ENCODE measurements at regions not wholly inside any gene's neighbourhood (a gene's known extent, or its start where the extent isn't known, plus 50 kb on each side); places are given as distances from the start of the nearest gene placed in this dataset.

DNA sequence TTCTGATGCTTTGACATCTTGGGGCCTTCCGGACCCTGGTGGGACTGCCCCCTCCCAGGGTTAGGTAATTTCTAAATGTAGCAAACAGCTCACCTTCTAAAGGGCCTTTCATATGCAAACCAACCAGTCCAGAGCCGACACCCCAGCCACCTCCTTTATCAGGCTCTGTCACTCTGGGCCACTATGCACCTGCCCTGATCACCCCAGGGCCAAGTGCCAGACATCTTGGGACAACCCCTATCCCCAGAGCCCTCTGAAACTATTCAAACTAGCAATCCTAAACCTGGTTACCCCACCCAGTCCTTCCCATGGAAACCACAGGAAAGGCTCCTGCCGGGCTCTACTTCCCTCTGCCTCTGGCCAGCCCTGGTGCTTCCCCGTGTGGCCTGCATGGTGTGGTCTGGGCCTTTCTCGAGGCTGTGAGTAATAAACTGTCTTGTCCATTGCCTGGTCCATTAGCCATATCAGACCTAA lies 91.2 kb upstream of the TNRC6C start:
- no peak for DNase-seq

GRCh38 chr17:77867976-77868713 lies 90.4 kb upstream of the TNRC6C start:
- no peak for DNase-seq

DNA sequence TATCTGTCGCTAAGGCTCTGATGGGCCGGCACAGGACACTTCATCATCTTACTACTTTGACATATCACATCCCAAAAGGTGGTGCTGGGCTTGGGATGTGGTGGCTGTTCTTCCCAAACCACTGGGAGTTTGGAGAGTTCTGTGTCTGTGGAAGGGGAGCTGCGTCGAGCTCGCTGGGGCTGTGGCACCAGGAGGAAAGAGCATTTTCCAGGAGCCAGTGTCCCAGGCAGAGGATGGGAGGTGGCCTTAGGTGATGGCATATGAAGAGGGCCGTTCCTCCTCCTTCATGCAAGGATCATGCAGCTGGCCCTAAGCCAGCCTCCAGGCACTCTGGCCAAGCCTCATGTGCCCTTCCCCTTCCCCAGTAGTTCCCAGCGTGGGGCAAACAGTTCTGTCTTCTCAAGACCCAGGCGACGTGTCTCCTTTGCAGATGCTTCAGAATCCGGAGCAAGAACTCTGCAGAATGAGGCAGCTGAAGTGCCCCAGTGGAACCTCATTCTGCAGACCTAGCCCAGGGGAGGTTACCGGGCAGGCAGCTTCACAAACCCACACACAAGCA lies 89.4 kb upstream of the TNRC6C start:
- DNase-seq: no peak

DNA sequence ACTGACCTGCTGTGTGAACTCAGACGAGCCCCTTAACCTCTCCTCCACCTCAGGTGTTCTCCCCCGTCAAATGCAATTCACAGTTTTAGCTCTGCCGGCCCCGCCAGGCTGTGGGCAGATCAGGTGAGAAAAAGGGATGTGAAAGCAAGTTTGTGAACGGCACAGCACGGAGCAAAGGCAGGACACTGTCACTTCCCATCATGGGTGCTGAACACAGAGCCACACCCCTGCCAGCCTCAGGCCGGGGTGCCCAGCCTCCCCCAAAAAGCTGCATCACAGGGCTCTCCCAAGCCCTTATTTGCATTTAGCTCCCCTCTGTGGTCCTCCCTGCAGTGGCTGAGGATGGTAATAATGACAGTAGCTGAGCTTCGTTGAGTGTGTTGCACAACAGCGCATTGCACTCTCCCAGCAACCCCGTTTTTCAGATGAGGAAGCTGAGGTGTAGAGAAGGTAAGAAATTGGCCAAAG lies 88.8 kb upstream of the TNRC6C start:
- DNase-seq: peak; percentile 28

- DNase-seq: no peak
Observed at GRCh38 chr17:77872199-77872598, 86.3 kb upstream of the TNRC6C start.

DNA sequence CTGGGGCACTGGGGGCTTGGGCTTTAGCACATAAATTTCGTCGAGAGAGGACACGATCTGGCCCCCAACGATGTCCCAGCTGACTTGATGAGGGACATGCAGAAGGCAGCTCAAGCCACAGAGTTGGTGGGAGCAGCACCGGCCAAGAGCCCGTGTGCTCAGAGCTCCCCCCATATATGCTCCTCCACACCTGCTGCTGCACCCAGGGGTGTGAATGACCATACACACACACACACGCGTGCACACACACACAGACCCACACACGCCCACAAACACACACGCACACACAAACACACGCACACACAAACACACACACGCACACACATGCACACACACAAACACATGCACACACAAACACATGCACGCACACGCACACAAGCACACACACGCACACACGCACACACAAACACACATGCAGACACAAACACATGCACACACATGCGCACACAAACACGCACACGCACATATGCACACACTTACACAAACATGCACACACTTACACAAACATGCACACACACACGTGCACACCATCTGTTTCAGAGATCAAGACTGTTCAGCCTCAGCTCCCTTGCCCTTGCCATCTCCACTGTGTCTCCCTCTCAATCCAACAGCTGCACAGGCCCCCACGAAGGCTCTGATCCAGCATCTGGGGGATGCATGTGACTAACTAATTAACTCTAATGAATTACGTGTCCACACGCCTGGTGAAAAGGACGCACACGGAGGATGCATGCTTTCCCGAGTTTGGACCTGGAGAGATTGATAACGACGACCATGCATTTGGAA lies 85.6 kb upstream of the TNRC6C start:
- DNase-seq: no peak

- DNase-seq: peak; percentile 35
Observed at GRCh38 chr17:77873500-77874302, 84.8 kb upstream of the TNRC6C start.

- no peak for DNase-seq
Observed at GRCh38 chr17:77874303-77875050, 84.0 kb upstream of the TNRC6C start.

GRCh38 chr17:77875051-77875780 lies 83.3 kb upstream of the TNRC6C start:
- no peak for DNase-seq

DNA sequence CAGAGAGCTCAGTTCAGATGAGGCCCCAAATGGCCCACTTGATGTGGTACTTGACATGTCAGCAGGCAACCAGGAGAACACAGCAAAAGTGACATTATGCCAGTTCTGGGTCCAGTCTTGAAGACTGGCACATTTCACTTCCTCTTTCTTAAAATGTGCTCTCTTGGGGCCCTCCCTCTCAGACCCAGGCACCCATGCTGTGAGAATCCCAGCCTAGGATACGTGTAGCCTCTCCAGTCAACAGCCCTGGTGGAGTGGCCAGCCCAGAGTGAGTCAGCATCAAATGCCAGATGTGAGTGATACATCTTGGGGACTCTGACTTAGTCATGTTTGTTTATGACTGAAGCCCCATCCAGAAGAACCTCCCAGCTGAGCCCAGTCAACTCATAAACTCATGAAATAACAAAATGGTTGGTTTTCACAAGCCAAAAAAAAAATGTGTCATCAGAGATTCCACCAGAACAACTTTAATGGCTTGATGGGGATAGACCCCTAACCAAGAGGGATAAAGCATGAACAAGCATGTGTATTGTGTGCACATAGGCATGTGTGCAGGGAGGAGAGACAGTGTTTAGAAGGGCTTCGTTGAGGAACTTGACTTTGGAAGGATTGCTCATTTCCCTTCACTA lies 82.5 kb upstream of the TNRC6C start:
- peak; percentile 54 for DNase-seq

DNA sequence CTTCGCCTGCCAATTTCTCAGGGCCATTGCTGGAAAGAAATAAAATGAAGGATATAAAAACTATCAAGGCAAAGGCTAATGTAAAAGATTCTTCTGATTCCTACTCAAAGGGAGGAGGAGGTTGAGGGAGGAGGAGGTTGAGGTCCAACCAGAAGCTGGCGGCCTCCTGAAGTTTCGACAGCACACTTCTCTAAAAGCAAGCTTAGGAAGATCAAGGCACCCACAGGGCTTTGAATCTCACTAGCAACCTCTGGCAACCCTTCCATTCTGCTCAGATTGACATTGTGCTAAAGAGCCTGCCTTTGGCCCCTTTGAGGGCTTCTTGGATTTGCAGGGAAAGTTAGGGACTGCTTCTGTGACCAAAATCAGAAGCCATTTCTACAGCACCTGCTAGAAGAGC lies 81.5 kb upstream of the TNRC6C start:
- DNase-seq: no peak

DNA sequence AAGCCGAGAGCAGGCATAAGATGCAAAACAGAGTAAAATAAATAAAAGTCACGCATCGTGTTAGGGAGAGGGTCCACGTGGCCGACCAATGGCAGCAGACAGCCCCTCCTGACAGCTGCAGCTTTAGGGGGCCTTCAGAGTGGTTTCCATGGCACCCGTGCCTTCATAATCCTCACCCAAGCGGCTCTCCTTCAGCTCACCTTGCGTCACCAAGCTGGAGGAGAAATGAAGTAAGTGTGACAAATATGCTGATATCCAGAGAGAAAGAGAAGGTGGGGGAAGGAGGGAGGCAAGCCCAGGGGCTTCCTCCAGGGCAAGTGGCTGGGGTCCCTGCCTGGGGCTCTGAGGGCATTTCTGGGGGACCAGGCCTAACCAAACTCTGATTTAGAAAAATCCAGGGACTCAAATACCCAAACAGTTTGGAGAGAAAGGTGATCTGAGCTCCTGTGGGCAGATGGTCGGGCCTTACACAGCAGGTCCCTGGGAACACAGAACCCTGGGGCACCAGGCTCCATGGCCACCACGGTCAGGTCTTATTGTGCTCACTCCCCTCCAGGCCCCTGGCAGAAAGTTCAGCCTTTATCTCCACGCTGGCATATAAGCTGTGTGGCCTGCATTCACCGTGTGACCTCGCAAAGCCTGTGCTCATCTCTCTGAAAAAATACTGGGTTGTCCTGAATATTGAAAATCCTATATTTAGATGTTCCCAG lies 80.7 kb upstream of the TNRC6C start:
- no peak for DNase-seq

DNA sequence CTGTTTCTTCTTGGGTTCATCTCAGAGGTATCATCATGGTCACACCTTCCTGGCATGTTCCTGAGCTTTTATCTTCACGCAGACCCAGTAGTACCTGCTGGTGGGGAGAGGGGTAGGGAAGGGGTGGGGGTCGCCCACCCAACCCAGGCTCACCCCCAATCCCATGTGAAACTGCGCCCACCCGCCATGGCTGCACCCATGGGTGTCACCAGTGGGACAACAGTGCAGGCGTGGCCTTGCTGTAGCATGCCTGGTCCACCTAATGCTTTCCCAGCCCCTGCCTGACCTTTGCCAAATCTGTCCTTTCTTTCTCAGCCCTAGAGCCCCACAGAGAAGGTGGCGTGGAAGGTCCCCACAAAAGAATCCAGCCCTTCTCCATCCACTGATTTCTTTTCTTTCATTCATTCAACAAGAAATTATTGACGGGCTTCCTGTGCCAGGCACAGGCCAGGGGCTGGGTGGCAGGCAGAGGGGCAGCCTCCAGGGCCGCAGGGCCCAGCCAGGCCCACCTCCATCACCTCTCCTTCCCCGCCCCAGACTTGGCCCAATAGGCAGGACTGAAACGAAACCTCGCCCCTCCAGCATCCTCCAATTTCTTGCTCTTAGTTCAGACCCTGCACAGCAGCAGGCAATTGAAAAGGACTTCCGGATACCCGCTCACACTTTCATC lies 79.1 kb upstream of the TNRC6C start:
- DNase-seq: no peak

GRCh38 chr17:77879896-77880280 lies 78.6 kb upstream of the TNRC6C start:
- no peak for DNase-seq

GRCh38 chr17:77880711-77881450 lies 77.6 kb upstream of the TNRC6C start:
- DNase-seq: no peak

- DNase-seq: peak; percentile 83
Observed at GRCh38 chr17:77881545-77881944, 77.0 kb upstream of the TNRC6C start.

DNA sequence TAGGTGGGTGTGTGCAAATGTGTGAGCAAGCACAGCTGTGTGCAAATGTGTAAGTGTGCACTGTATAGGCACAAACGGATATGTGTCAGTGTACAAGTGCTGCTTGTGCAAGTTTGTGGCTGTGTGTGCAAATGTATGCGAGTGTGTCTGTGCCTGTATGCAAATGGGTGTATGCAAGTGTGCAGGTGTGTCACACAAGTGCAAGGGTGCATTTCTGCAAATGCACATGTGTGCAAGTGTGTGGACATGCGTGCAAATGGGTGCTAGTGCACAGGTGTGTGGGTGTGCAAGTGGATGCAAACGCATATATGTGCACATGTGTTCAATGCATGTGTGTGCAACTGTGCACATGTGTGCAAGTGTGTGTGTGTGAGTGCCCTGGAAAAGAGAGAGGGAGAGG lies 76.5 kb upstream of the TNRC6C start:
- DNase-seq: no peak

GRCh38 chr17:77882481-77883212 lies 75.9 kb upstream of the TNRC6C start:
- peak; percentile 89 for DNase-seq
